Endodermal cell (in vitro differentiated cells): ENCODE measurements at regions not wholly inside any gene's neighbourhood (a gene's known extent, or its start where the extent isn't known, plus 50 kb on each side); places are given as distances from the start of the nearest gene placed in this dataset.

Experiments used
- DNase-seq: peaks from one replicate; pipeline ENCODE4 v3.0.0-alpha.2; 2017
- H3K27ac ChIP-seq: 2 replicates; pipeline ENCODE4 v1.5.1; 2013; ENCODE audit warnings: mild to moderate bottlenecking, low read depth, low read length, moderate library complexity
- H3K27me3 ChIP-seq: 2 replicates; pipeline ENCODE4 v1.6.1; 2013; ENCODE audit warnings: mild to moderate bottlenecking, low read length, moderate library complexity; ENCODE audit not compliant: insufficient read depth, control insufficient read depth, poor library complexity, severe bottlenecking
- H3K36me3 ChIP-seq: 2 replicates; pipeline ENCODE4 v1.7.0; 2013; ENCODE audit warnings: mild to moderate bottlenecking, low read length, moderate library complexity; ENCODE audit not compliant: control insufficient read depth, insufficient read depth
- H3K4me1 ChIP-seq: one replicate; pipeline ENCODE4 v1.7.0; 2013; ENCODE audit warnings: low read length; ENCODE audit not compliant: control insufficient read depth, insufficient read depth
- H3K4me3 ChIP-seq: 2 replicates; pipeline ENCODE4 v1.5.1; 2013; ENCODE audit warnings: mild to moderate bottlenecking, low read length, moderate library complexity
- H3K9ac ChIP-seq: 2 replicates; pipeline ENCODE4 v1.6.1; 2013; ENCODE audit warnings: mild to moderate bottlenecking, low read length, moderate library complexity; ENCODE audit not compliant: poor library complexity, severe bottlenecking; ENCODE audit errors: extremely low read depth
- H3K9me3 ChIP-seq: 2 replicates; pipeline ENCODE4 v1.6.1; 2013; ENCODE audit warnings: mild to moderate bottlenecking, low read length, moderate library complexity; ENCODE audit not compliant: control insufficient read depth
- H3K27ac Mint-ChIP-seq: 2 replicates; pipeline ENCODE4 v1.8.0; 2020; ENCODE audit warnings: mixed read lengths
- H3K27me3 Mint-ChIP-seq: 2 replicates; pipeline ENCODE4 v1.8.0; 2021; ENCODE audit warnings: mild to moderate bottlenecking, mixed read lengths; ENCODE audit not compliant: insufficient read depth
- H3K36me3 Mint-ChIP-seq: 2 replicates; pipeline ENCODE4 v1.8.0; 2020; ENCODE audit warnings: low read depth, mixed read lengths
- H3K4me1 Mint-ChIP-seq: 2 replicates; pipeline ENCODE4 v1.8.0; 2020; ENCODE audit warnings: mixed read lengths
- H3K4me3 Mint-ChIP-seq: 2 replicates; pipeline ENCODE4 v1.8.0; 2020; ENCODE audit warnings: mild to moderate bottlenecking, moderate library complexity, mixed read lengths
- H3K9me3 Mint-ChIP-seq: 2 replicates; pipeline ENCODE4 v1.8.0; 2020; ENCODE audit warnings: mild to moderate bottlenecking, mixed read lengths
- WGBS, 2 experiments: methylation state at CpG; one replicate each; pipeline versions ENCODE4 v1.1.5 to v1.1.7; 2013; ENCODE audit warnings: missing lambda C conversion rate in 2 of 2, mixed read lengths in 1 of 2; ENCODE audit not compliant: insufficient coverage in 1 of 2, insufficient read length in 1 of 2; 5-methylcytosine and 5-hydroxymethylcytosine counted together
- TF ChIP-seq, protein P1 (sequence below): fragments of 200-600 bp; sonication (generic); conservative IDR thresholded peaks from 2 replicates; pipeline ENCODE4 v1.5.0; 2021; ENCODE audit warnings: antibody characterized with exemption, mild to moderate bottlenecking

DNA sequence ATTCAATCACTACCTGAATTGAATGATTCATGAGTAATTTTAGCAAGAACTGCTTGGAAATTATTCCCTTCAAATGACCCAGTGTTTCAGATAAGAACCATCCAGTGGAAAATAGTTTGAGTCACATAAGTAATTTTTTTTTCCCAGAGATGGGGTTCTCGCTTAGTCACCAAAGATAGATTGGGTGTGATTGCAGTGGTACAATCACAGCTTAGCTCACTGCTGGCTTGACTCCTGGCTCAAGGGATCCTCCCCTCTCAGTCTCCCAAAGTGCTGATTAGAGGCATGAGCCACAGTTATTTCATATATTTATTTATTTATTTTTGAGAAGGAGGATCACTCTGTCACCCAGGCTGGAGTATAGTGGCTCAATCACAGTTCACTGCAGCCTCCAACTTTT, 574.5 kb upstream of the ARRDC3 start:
- WGBS, 2 experiments: 94% methylated on average over 1 of the region's 1 CpG; no CpG with 5 or more reads in 1 of the 2 experiments
- Histone ChIP-seq H3K4me1 (no peaks in the 10 kb centered on the region), H3K9ac (no peak overlapping the region), H3K4me3 (no peak overlapping the region), H3K27ac (no peak overlapping the region), H3K9me3 (no peaks in the 10 kb centered on the region), H3K27me3 (no peaks in the 10 kb centered on the region), H3K36me3 (no peaks in the 10 kb centered on the region)
- peaks cover 7% of the 10 kb centered on the region for H3K9me3 Mint-ChIP-seq
- no peak overlapping the region for H3K4me3 Mint-ChIP-seq
- TF ChIP-seq, protein P1, sequence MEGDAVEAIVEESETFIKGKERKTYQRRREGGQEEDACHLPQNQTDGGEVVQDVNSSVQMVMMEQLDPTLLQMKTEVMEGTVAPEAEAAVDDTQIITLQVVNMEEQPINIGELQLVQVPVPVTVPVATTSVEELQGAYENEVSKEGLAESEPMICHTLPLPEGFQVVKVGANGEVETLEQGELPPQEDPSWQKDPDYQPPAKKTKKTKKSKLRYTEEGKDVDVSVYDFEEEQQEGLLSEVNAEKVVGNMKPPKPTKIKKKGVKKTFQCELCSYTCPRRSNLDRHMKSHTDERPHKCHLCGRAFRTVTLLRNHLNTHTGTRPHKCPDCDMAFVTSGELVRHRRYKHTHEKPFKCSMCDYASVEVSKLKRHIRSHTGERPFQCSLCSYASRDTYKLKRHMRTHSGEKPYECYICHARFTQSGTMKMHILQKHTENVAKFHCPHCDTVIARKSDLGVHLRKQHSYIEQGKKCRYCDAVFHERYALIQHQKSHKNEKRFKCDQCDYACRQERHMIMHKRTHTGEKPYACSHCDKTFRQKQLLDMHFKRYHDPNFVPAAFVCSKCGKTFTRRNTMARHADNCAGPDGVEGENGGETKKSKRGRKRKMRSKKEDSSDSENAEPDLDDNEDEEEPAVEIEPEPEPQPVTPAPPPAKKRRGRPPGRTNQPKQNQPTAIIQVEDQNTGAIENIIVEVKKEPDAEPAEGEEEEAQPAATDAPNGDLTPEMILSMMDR: no peak
- H3K27me3 Mint-ChIP-seq: no peaks in the 10 kb centered on the region
- no peaks in the 10 kb centered on the region for H3K36me3 Mint-ChIP-seq
- H3K27ac Mint-ChIP-seq: no peak overlapping the region
- no peak for DNase-seq
- H3K4me1 Mint-ChIP-seq: no peaks in the 10 kb centered on the region

DNA sequence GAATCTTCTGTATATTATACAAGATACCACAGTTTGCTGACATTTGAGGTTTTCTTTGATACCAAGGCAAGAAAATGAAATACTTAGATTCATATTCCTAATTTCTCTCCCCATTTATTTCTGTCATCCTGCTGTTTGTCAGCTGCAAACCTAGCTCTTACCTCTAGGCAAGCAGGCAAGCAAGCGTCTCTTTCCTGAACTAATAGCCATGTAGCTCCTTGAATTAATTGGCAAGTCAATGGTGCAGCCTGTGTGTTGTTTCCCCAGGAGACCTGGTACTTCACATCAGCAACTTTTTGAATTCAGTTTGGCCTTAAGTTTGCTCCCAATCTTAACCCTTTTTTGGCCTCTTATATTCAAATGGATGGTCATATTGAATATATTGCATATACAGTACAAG, 573.6 kb upstream of the ARRDC3 start:
- H3K9me3 ChIP-seq: no peaks in the 10 kb centered on the region
- DNase-seq: no peak
- TF ChIP-seq, protein P1: peak; percentile 51
- WGBS, 2 experiments: 44 to 69% methylated on average over 1 of the region's 1 CpG
- H3K27me3 ChIP-seq: no peaks in the 10 kb centered on the region
- no peak overlapping the region for H3K9ac ChIP-seq
- Mint-ChIP-seq H3K27ac (no peak overlapping the region), H3K4me3 (no peak overlapping the region), H3K27me3 (no peaks in the 10 kb centered on the region), H3K9me3 (no peaks in the 10 kb centered on the region), H3K36me3 (no peaks in the 10 kb centered on the region), H3K4me1 (no peaks in the 10 kb centered on the region)
- no peaks in the 10 kb centered on the region for H3K36me3 ChIP-seq
- no peaks in the 10 kb centered on the region for H3K4me1 ChIP-seq
- H3K4me3 ChIP-seq: no peak overlapping the region
- H3K27ac ChIP-seq: no peak overlapping the region

DNA sequence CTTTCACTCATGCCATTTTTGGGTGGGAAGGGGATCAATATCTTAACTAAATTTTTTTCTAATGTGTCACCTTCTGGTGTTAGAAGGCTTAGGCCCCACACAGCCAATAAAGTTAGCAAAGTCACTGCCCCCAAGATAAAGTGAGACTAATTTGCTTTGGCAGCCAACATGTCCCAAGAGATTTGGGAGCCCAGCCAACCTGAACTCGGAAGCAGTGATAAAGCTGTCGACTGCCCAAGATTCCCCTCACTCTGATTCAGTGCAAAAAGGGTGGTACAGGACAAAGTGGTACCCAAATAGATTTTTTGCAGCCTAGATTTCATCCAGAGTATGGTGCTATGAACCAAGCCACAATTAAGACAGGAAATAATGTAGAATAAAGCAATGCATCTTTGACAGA, 572.5 kb upstream of the ARRDC3 start:
- H3K9ac ChIP-seq: no peak overlapping the region
- no peak overlapping the region for H3K27ac Mint-ChIP-seq
- no peaks in the 10 kb centered on the region for H3K27me3 ChIP-seq
- H3K27me3 Mint-ChIP-seq: no peaks in the 10 kb centered on the region
- DNase-seq: no peak
- 80 to 94% methylated on average over 2 of the region's 2 CpGs for WGBS, 2 experiments
- H3K9me3 ChIP-seq: no peaks in the 10 kb centered on the region
- no peaks in the 10 kb centered on the region for H3K4me1 ChIP-seq
- H3K4me3 Mint-ChIP-seq: no peak overlapping the region
- H3K36me3 ChIP-seq: no peaks in the 10 kb centered on the region
- H3K27ac ChIP-seq: no peak overlapping the region
- H3K36me3 Mint-ChIP-seq: no peaks in the 10 kb centered on the region
- H3K4me3 ChIP-seq: no peak overlapping the region
- TF ChIP-seq, protein P1: no peak
- H3K9me3 Mint-ChIP-seq: no peaks in the 10 kb centered on the region
- H3K4me1 Mint-ChIP-seq: peaks cover 1% of the 10 kb centered on the region
